Superior temporal gyrus (tissue), 1 donor: ENCODE measurements at regions not wholly inside any gene's neighbourhood (a gene's known extent, or its start where the extent isn't known, plus 50 kb on each side); places are given as distances from the start of the nearest gene placed in this dataset.
"Not testable (repeated sequence)": the region's sequence is repeated elsewhere in the genome, so short reads cannot be mapped to it uniquely, and the experiment has no call there.

Experiments
- DNase-seq: peaks from one replicate; pipeline ENCODE4 v3.0.0-alpha.2; 2016; ENCODE audit errors: extremely low spot score

- no peak for DNase-seq
Observed at GRCh38 chrX:4110964-4111363, 397.5 kb upstream of the PRKX start.

- no peak for DNase-seq
Observed at GRCh38 chrX:4094926-4095325, 381.5 kb upstream of the PRKX start.

GRCh38 chrX:4091046-4091760 is 377.8 kb upstream of the PRKX start:
- no peak for DNase-seq

GRCh38 chrX:4059893-4060292 is 346.4 kb upstream of the PRKX start:
- DNase-seq: no peak

GRCh38 chrX:4043951-4044350 is 330.5 kb upstream of the PRKX start:
- DNase-seq: no peak

GRCh38 chrX:4035874-4036273 is 322.4 kb upstream of the PRKX start:
- DNase-seq: no peak

- DNase-seq: no peak
Observed at GRCh38 chrX:4028151-4028550, 314.7 kb upstream of the PRKX start.

- no peak for DNase-seq
Observed at GRCh38 chrX:4005281-4005680, 291.8 kb upstream of the PRKX start.

GRCh38 chrX:4004822-4005221 is 291.4 kb upstream of the PRKX start:
- DNase-seq: no peak

GRCh38 chrX:3994315-3994714 is 280.9 kb upstream of the PRKX start:
- no peak for DNase-seq

GRCh38 chrX:3990569-3990968 is 277.1 kb upstream of the PRKX start:
- DNase-seq: no peak

GRCh38 chrX:3972104-3972858 is 258.8 kb upstream of the PRKX start:
- DNase-seq: peak; percentile 8

GRCh38 chrX:3968749-3969148 is 255.3 kb upstream of the PRKX start:
- no peak for DNase-seq

GRCh38 chrX:3963980-3964379 is 250.5 kb upstream of the PRKX start:
- DNase-seq: no peak

- DNase-seq: peak; percentile 76
Observed at GRCh38 chrX:3962511-3963311, 249.3 kb upstream of the PRKX start.

- no peak for DNase-seq
Observed at GRCh38 chrX:3960952-3961351, 247.5 kb upstream of the PRKX start.

- DNase-seq: no peak
Observed at GRCh38 chrX:3951859-3952258, 238.4 kb upstream of the PRKX start.

GRCh38 chrX:3950373-3950772 is 236.9 kb upstream of the PRKX start:
- DNase-seq: no peak

GRCh38 chrX:3943965-3944364 is 230.5 kb upstream of the PRKX start:
- no peak for DNase-seq

- peak; percentile 13 for DNase-seq
Observed at GRCh38 chrX:3940000-3940610, 226.7 kb upstream of the PRKX start.

- DNase-seq: no peak
Observed at GRCh38 chrX:3938587-3938986, 225.1 kb upstream of the PRKX start.

- DNase-seq: not testable (repeated sequence)
Observed at GRCh38 chrX:3935196-3935595, 221.7 kb upstream of the PRKX start.
